Prostate gland (tissue), 2 donors: ENCODE measurements at regions not wholly inside any gene's neighbourhood (a gene's known extent, or its start where the extent isn't known, plus 50 kb on each side); places are given as distances from the start of the nearest gene placed in this dataset.

ENCODE experiments used
- DNase-seq: peaks from one replicate; pipeline ENCODE4 v3.0.0-alpha.2; 2019; ENCODE audit warnings: low spot score
- H3K27ac ChIP-seq, 2 donors: fragments of 200-600 bp; sonication (generic); 2 replicates each; pipeline ENCODE4 v1.5.1; 2017 to 2019
- H3K27me3 ChIP-seq: fragments of 200-600 bp; sonication (generic); replicated peaks from 2 replicates; pipeline ENCODE4 v1.5.1; 2019; ENCODE audit not compliant: insufficient read depth
- H3K36me3 ChIP-seq, 2 donors: fragments of 200-600 bp; sonication (generic); 1 replicate in 1 of 2; 2 replicates in 1 of 2; pipeline versions ENCODE4 v1.5.1 to v1.8.1; 2017 to 2019
- H3K4me1 ChIP-seq: fragments of 200-600 bp; sonication (generic); replicated peaks from 2 replicates; pipeline ENCODE4 v1.5.1; 2019
- H3K4me3 ChIP-seq, 2 donors: fragments of 200-600 bp; sonication (generic); 2 replicates each; pipeline ENCODE4 v1.5.1; 2017 to 2019
- H3K9me3 ChIP-seq: fragments of 200-600 bp; sonication (generic); 2 replicates; pipeline ENCODE4 v1.5.1; 2017
- CTCF ChIP-seq, 4 experiments: fragments of 200-600 bp in 2 of 4; fragments of 450-650 bp in 2 of 4; sonication (generic) in 2 of 4; IDR thresholded peaks; 1 replicate in 3 of 4; 2 replicates in 1 of 4; pipeline ENCODE4 v1.5.1; 2016 to 2019; ENCODE audit warnings: antibody characterized with exemption in 4 of 4, mild to moderate bottlenecking in 2 of 4, moderate library complexity in 2 of 4
- POLR2A ChIP-seq: fragments of 450-650 bp; IDR thresholded peaks from one replicate; pipeline ENCODE4 v1.6.1; 2016; ENCODE audit warnings: antibody characterized with exemption, mild to moderate bottlenecking
- POLR2AphosphoS5 ChIP-seq: sonication (generic); formaldehyde crosslinking; IDR thresholded peaks from one replicate; pipeline ENCODE4 v1.6.1; 2017; ENCODE audit warnings: antibody characterized with exemption
- WGBS: methylation state at CpG from one replicate; pipeline ENCODE4 v1.1.5; 2018; 5-methylcytosine and 5-hydroxymethylcytosine counted together
- intact Hi-C: fragments of 100-400 bp; cut with DNase I; formaldehyde crosslinking; loops from one replicate; pipeline ENCODE4 v1.14.2; 2022

- TF ChIP-seq POLR2A: no peak
- no peak for TF ChIP-seq POLR2AphosphoS5
- no peak for TF ChIP-seq CTCF (IDR thresholded peaks at IDR 0.05)
- no peak overlapping the region for H3K4me3 ChIP-seq
These were observed 181.1 kb upstream of the PRSS16 start for GRCh38 chr6:27066381-27066780.

GRCh38 chr6:27066802-27067201, 180.7 kb upstream of the PRSS16 start:
- H3K4me3 ChIP-seq: no peak overlapping the region
- H3K4me1 ChIP-seq: no peaks in the 10 kb centered on the region
- intact Hi-C loops: no loop called here
- 27% methylated on average over 1 of the region's 1 CpG for WGBS
- no peaks in the 10 kb centered on the region for H3K27me3 ChIP-seq
- TF ChIP-seq POLR2A (no peak), POLR2AphosphoS5 (no peak), CTCF (IDR thresholded peaks at IDR 0.05) (no peak)
- H3K9me3 ChIP-seq: no peaks in the 10 kb centered on the region
- H3K27ac ChIP-seq: no peak overlapping the region
- no peaks in the 10 kb centered on the region for H3K36me3 ChIP-seq
- no peak for DNase-seq

More at GRCh38 chr6:27066381-27066780, 181.1 kb upstream of the PRSS16 start:
- 45% methylated on average over 4 of the region's 4 CpGs for WGBS
- intact Hi-C loops: no loop called here
- no peak for DNase-seq
- H3K9me3 ChIP-seq: no peaks in the 10 kb centered on the region
- no peak overlapping the region for H3K27ac ChIP-seq
- H3K4me1 ChIP-seq: no peaks in the 10 kb centered on the region
- H3K27me3 ChIP-seq: no peaks in the 10 kb centered on the region
- H3K36me3 ChIP-seq: no peaks in the 10 kb centered on the region

- Histone ChIP-seq H3K4me3 (no peak overlapping the region), H3K27ac (no peak overlapping the region), H3K36me3 (no peaks in the 10 kb centered on the region), H3K4me1 (no peaks in the 10 kb centered on the region), H3K9me3 (no peaks in the 10 kb centered on the region), H3K27me3 (no peaks in the 10 kb centered on the region)
- TF ChIP-seq POLR2AphosphoS5 (no peak), CTCF (IDR thresholded peaks at IDR 0.05) (no peak), POLR2A (no peak)
- WGBS: 90% methylated on average over 3 of the region's 3 CpGs
- intact Hi-C loops: no loop called here
- DNase-seq: no peak
These were observed 174.1 kb upstream of the PRSS16 start for GRCh38 chr6:27073441-27073840.

- TF ChIP-seq CTCF (IDR thresholded peaks at IDR 0.05): no peak
- no peak for TF ChIP-seq POLR2A
- no peak for TF ChIP-seq POLR2AphosphoS5
- Histone ChIP-seq H3K4me1 (no peaks in the 10 kb centered on the region), H3K27ac (no peak overlapping the region), H3K27me3 (no peaks in the 10 kb centered on the region), H3K9me3 (no peaks in the 10 kb centered on the region), H3K36me3 (no peaks in the 10 kb centered on the region), H3K4me3 (no peak overlapping the region)
- WGBS: 43% methylated on average over 1 of the region's 1 CpG
- intact Hi-C loops: loop anchor here (5.0 kb wide), 1 partner anchor 469 kb away; no protein-coding TSS in a partner anchor
- DNase-seq: no peak
These were observed 171.4 kb upstream of the PRSS16 start for GRCh38 chr6:27076116-27076515.

GRCh38 chr6:27078734-27079357, 168.7 kb upstream of the PRSS16 start:
- Histone ChIP-seq H3K27ac (no peak overlapping the region), H3K4me1 (no peaks in the 10 kb centered on the region), H3K27me3 (no peaks in the 10 kb centered on the region), H3K9me3 (no peaks in the 10 kb centered on the region), H3K36me3 (no peaks in the 10 kb centered on the region), H3K4me3 (peak overlapping the region in 1 of 2 donors; percentile 8)
- 2% methylated on average over 9 of the region's 9 CpGs for WGBS
- intact Hi-C loops: loop anchor here (5.0 kb wide), 1 partner anchor 472 kb away; no protein-coding TSS in a partner anchor
- TF ChIP-seq POLR2AphosphoS5 (peak; percentile 58), POLR2A (no peak), CTCF (IDR thresholded peaks at IDR 0.05) (peak in 3 of 4 experiments; percentile 65 to 84 (median 80))
- peak; percentile 45 for DNase-seq
